SH-SY5Y (cell line): ENCODE measurements at regions not wholly inside any gene's neighbourhood (a gene's known extent, or its start where the extent isn't known, plus 50 kb on each side); places are given as distances from the start of the nearest gene placed in this dataset.

Experiments used
- GATA2 ChIP-seq: IDR thresholded peaks from 2 replicates; pipeline ENCODE4 v1.6.1; 2011; ENCODE audit warnings: mild to moderate bottlenecking, low read depth, low read length
- GATA3 ChIP-seq: IDR thresholded peaks from 2 replicates; pipeline ENCODE4 v1.6.1; 2011; ENCODE audit warnings: low read depth, mild to moderate bottlenecking, low read length, moderate library complexity

DNA sequence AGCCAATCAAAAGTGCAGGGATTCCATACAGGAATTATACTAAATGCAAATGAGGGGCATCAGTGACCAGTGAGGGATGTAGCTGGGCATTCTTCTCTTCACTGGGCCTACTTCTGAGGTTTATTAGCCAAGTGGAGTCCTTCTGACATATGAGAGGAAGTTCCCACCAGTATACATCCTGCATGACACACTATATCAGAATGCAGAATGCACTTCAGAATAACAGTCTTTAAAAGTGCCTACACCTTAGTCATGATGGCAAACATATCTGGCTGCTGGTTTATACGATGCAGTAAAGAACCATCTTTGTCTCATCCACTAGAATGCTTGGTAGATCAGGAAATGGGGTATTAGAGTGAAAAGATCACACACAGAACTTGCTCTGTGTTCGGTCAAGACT lies 180.3 kb upstream of the PPARGC1A start:
- TF ChIP-seq GATA3 (no peak), GATA2 (no peak)

DNA sequence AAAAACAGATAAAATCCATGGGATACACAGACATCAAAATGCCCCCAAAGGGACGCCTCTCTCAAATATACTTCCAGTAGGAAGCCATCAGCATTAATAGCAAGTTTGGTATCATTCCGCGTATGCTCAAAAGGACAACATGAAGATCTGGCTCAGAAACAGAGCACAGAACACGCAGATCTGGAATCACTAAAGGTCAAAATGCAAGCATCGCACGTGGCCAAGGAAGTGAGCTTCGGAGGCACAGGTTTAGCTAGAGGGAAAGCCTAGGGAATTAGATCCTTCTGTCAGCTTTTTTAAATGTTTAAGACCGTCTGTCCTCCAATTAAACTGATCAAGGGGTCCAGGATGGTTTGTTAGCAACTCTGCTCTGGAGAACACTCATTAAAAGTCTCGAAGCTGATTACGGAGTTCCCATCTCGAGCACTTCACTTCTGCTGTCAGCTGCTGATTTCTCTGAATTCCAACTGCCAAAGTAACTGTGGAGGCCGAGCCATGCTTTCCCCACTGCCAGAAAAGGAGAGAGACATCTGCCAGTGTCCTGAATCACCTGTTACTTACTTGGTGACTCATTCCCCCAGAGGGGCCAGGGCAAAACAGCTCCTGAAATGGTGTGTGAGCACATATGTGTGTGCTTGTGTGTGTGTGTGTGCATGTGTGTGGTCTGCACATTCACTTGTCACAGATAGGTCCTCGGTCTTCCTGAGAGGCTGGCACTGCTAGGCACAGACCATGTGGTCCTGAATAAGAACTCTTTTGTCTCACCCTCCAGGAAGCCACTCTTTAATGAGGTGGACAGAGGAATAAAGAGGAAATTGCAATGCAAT lies 177.7 kb upstream of the PPARGC1A start:
- TF ChIP-seq GATA2, result no peak
- no peak for TF ChIP-seq GATA3

DNA sequence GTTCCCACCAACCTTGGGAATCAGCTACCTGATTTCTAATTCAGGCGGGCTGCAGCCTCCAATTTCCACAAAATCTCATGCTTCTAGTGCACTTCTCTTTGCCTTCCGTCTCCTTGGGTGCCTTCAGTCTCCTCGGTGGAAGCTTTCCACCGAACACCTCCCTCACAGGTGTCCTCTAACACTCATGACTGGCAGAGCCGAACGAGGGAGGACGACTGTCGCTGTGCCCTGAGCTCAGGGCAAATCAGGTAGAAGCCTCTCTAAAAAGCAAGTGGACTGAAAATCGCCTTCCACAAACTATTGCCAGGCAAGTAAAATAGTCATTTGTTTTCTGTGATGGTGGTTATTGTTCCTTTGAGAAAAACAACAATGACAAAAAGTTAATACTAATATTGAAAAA lies 176.1 kb upstream of the PPARGC1A start:
- no peak for TF ChIP-seq GATA2
- TF ChIP-seq GATA3, result no peak

DNA sequence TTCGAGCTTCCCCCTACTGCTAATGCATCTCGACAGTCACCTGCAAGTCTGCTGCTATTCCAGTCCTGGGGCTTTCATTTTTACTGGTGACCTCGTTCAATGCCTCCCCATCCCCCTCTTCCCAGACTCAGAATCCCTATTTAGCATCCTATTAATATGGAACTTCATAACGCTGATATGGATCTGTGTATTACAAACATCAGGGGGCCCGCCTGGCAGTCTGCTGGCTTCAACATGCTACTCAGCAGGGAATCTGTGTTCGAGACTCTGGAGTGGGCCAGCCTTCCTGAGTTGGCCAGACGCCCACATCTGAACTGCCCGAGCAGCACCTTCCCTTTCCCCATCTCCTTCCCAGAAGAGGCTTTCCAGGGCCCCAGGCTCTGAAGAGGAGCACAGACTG lies 173.9 kb upstream of the PPARGC1A start:
- no peak for TF ChIP-seq GATA3
- TF ChIP-seq GATA2, result no peak

DNA sequence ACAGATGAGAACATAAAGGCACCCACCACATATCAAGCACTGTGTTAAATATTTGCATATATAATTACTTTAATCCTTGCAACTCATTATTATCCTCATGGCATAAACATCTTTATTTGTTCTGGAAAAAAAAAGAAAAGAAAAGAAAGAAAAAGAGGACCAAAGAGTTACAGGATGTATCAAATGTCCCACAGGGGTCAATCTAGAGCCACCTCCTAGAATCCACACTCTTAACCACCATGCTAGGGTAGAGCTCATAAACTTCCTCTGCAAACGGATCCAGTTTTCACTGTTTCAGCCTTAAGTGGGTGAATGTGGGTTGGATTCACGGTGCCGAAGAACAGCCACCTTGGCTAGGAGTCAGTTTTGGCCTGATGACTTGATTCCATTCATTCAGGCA lies 171.1 kb upstream of the PPARGC1A start:
- TF ChIP-seq GATA2, result no peak
- TF ChIP-seq GATA3, result no peak

DNA sequence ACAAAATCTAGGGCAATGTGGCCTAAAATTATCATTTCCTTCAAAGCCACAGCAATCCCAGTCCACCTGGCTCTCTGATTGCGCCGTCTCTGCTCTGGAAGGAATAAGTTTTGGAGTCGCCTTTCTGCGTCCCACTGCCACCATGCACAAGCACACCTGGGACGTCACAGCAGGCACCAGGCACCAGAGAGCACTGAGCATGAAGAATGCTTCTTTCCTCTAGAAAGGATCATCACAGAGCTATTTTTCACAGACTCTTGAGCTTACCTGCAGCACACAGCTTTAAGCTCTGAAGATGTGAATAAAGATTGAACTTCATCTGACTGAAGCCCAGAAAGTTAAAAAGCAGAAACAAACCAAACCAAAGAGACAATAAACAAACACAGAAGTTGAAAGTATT lies 170.0 kb upstream of the PPARGC1A start:
- TF ChIP-seq GATA2 (no peak), GATA3 (no peak)

DNA sequence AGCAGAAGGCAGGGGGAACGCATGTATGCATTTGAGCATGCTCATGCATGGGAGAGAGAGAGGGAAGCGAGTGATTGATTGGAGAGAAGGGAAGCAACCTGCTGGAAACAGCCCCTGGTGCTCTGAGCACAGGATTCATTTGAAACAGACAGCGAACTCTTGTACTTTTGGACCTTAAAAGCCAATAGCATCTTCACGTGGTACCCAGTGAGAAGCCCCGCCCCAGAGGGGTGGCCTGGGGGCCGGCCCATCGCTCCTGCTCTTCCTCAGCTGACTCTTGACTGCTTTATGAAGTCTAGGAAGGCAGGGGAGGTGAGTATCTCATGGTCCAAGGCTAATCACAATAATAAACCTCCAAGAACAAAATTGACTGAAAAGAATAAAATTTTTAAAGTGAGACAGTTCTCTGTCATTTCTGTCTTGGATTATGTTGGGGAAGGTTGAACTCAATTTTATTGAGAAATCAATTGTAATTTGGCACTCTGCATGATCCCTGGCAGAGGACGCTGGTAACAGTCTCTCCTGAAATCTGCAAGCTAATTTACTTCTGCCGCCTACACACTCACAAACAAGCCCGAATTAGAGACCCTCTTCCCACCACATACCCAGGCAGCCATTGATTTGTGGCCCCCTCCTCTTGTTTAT lies 168.2 kb upstream of the PPARGC1A start:
- TF ChIP-seq GATA3 (no peak), GATA2 (no peak)

DNA sequence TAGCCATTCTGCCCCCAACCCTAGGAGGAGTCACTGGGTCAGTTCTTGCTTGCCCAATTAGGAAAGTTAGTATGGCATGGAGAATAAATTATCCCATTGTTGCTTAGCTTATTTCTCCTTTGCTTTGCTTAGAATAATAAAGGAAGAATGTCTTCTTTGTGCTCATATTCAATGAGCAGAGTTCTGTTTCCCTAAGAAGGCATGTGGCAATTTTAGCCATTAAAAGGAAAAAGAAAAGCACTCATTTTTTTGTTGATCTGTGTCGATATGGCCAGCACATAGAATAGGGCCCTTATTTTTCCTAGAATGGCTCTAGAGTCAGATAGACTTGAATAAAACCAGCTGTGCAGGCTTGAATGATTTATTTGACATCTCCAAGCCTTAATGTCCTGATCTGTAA lies 166.4 kb upstream of the PPARGC1A start:
- TF ChIP-seq GATA3 (no peak), GATA2 (no peak)

DNA sequence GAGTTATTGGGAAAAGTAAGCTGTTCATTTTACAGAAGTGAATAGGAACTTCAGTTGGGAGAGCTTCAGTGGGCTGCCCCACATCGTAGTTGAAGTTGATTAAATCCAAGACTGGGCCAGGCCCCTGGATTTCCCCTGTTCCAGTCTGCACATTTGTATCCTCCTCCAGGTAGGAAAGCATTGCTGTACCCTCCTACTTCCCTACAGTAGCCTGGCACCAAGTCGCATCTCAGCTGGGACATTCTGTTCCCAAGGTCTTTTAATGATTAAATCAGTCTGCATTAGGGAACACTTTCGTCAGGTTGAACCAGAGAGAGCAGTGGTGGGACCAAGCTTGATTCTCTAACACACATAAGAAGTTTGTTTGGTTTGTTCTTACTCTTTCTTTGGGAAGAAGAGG lies 165.8 kb upstream of the PPARGC1A start:
- TF ChIP-seq GATA3 (no peak), GATA2 (no peak)

DNA sequence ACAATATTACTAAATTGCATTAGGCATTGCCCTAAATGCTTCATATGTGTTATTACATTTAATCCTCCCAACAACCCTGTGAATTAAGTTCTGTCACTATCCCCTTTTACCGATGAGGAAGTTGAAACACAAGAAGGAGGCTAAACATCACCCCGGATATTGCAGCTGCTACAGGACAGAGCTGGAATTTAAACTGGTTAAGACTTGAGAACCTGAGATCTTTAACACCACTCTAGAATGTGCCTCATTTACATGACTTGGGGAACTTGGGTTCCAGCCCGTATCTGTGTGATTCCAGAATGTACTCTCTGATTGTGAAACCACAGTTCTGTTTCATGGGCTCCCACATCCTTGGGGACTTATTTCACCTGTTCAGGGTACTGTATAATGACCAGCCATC lies 165.1 kb upstream of the PPARGC1A start:
- TF ChIP-seq GATA3 (no peak), GATA2 (no peak)

DNA sequence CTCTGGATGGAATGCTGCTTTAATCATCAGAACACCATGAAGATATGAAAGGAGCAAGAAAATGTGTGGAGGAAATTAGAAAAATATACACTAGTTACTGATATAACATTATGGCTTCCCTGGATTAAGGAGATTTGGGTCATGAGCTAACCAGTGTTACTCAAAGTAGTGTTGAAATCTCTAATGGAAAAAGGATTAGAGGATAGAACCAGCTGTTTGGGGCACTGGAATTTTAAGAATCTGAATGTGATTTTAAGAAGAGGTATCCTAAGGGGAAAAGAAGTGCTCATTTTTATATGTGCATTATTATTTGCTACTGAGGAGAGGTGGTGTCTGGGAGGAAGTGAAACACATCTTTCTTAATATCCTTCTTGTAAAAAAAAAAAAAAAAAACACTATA lies 164.1 kb upstream of the PPARGC1A start:
- TF ChIP-seq GATA3 (no peak), GATA2 (no peak)

DNA sequence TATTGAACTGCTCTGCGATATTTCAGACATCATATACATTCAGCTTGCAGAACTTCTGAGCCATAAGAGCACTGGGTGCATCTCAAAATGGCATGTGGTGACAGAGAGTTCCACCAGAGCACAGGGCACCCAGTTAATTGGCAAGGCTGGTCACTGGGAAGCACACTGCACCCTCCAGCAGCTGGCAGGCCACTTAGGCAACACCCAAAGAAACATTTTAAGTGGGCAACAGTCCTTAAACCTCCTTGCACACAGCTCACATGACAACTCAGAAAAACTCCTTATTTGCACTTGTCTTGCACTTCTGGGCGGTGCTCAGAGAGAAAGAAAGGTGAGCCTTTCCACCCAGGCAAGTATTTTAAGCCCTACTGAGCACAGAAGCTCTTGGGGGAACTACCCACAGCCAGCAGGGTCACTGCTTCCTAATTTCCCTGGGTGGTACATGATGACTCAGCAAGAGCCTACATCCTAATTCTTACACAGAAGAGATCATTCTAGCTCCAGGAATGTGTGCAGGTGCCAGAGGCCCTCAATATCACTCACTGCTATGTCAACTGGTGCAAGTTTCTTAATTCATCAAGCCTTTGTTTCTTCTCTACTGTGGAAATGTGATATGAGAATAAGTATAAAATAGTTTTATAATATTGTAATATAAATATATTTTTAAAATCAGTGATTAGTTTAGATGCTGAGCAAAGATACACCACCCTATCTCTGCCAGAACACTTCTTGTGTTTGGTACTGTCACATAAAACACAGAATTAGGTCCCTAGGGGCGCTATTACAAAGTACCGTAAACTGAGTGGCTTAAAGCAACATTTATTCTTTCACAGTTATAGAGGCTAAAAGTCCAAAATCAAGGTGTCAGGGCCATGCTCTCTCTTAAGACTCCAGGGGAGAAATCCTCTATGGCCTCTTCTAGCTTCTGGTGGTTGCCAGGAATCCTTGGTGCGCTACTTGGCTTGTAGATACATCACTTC lies 155.1 kb upstream of the PPARGC1A start:
- TF ChIP-seq GATA2, result no peak
- no peak for TF ChIP-seq GATA3

DNA sequence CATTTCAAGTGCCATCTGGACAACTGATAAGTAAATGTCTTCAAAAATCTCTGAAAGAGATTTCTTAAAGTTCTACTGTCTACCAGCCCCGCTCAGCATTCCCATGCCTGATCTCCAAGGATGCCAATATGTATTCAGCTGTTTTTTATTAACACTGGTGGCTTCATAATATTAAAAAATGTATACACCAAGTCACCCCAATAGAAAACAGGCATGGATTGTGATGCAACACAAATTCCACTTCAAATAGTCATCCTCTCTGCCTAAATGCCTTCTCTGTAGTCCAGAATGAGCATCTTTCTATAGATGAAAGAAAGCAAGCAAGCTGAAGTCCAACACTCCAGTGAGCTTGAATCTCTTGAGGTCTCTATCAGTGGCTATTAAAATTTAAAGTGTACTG lies 152.2 kb upstream of the PPARGC1A start:
- TF ChIP-seq GATA2, result no peak
- no peak for TF ChIP-seq GATA3

DNA sequence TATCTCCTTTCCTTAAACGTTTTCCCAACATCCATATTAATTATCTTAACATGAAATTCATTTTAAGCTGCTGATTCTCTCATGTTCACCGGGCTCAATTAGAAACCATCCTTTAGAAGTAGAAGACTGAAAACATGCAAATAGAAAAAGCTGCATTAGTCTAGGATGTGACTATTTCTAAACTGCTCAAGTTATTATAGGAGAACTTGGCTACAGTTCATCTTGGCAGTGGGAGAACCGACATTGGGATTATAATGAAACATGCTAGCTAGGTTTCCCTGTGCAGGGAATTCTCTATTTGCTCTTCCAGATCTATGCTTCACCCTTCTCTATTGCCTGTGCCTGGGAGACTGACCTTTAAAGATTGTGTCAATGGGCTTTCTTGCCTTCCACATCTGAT lies 151.0 kb upstream of the PPARGC1A start:
- TF ChIP-seq GATA3, result no peak
- no peak for TF ChIP-seq GATA2
